SK-N-SH (cell line): ENCODE measurements at regions not wholly inside any gene's neighbourhood (a gene's known extent, or its start where the extent isn't known, plus 50 kb on each side); places are given as distances from the start of the nearest gene placed in this dataset.

Source experiments
- CTCF ChIA-PET: fragments of 300-600, 350-600 bp; formaldehyde crosslinking; extraction: SDS; loops from one replicate; lab custom pipeline; 2021; lab: Yijun Ruan, JAX
- POLR2A ChIA-PET: fragments of 350-600 bp; sonication (Branson Sonifier 250); formaldehyde crosslinking; extraction: SDS; loops from one replicate; lab custom pipeline; 2020; ENCODE audit warnings: antibody characterized with exemption, inconsistent platforms; lab: Yijun Ruan, JAX
- DNase-seq: peaks from one replicate; pipeline ENCODE4 v3.0.0; 2012
- H2AFZ ChIP-seq: fragments of 200-600 bp; sonication (generic); 2 replicates; pipeline ENCODE4 v1.8.1; 2016; ENCODE audit warnings: antibody characterized with exemption, mild to moderate bottlenecking, low read depth
- H3F3A ChIP-seq: fragments of 200-600 bp; sonication (generic); replicated peaks from 2 replicates; pipeline ENCODE3; 2016; ENCODE audit warnings: antibody characterized with exemption, mild to moderate bottlenecking; ENCODE audit not compliant: insufficient read depth
- H3K27ac ChIP-seq, 2 experiments: fragments of 200-500 bp in 1 of 2; fragments of 200-600 bp in 1 of 2; sonication (Bioruptor generic) in 1 of 2; sonication (generic), shearing (Covaris generic) in 1 of 2; 2 replicates each; pipeline versions ENCODE4 v1.5.1 to v1.6.1; 2014 to 2016; ENCODE audit warnings: low read depth in 2 of 2, inconsistent platforms in 1 of 2, low read length in 1 of 2, mild to moderate bottlenecking in 1 of 2, mixed read lengths in 1 of 2
- H3K27me3 ChIP-seq: fragments of 200-600 bp; sonication (generic), shearing (Covaris generic); 2 replicates; pipeline ENCODE4 v1.6.1; 2016; ENCODE audit warnings: mixed run types; ENCODE audit not compliant: insufficient read depth
- H3K36me3 ChIP-seq, 2 experiments: fragments of 200-500 bp in 1 of 2; fragments of 200-600 bp in 1 of 2; sonication (Bioruptor generic) in 1 of 2; sonication (generic) in 1 of 2; replicated peaks in 1 of 2; 2 replicates each; pipeline versions ENCODE3 to v1.5.1; 2014 to 2016; ENCODE audit warnings: low read length in 1 of 2, mild to moderate bottlenecking in 1 of 2; ENCODE audit not compliant: insufficient read depth in 2 of 2, control insufficient read depth in 1 of 2
- H3K4me1 ChIP-seq, 2 experiments: fragments of 200-500 bp in 1 of 2; fragments of 200-600 bp in 1 of 2; sonication (Bioruptor generic) in 1 of 2; sonication (generic), shearing (Covaris generic) in 1 of 2; 2 replicates each; pipeline versions ENCODE4 v1.5.1 to v1.6.1; 2014 to 2016; ENCODE audit warnings: low read depth in 1 of 2, low read length in 1 of 2, mixed run types in 1 of 2; ENCODE audit not compliant: insufficient read depth in 2 of 2, control insufficient read depth in 1 of 2
- H3K4me2 ChIP-seq: fragments of 200-600 bp; sonication (generic), shearing (Covaris generic); 2 replicates; pipeline ENCODE4 v1.6.1; 2017; ENCODE audit warnings: mixed run types
- H3K4me3 ChIP-seq, 2 experiments: fragments of 200-500 bp in 1 of 2; fragments of 200-600 bp in 1 of 2; sonication (Bioruptor generic) in 1 of 2; sonication (generic), shearing (Covaris generic) in 1 of 2; 2 replicates each; pipeline versions ENCODE4 v1.5.1 to v1.8.1; 2014 to 2016; ENCODE audit warnings: low read depth in 2 of 2, inconsistent platforms in 1 of 2, low read length in 1 of 2, mild to moderate bottlenecking in 1 of 2, mixed read lengths in 1 of 2, moderate library complexity in 1 of 2
- H3K79me2 ChIP-seq: fragments of 200-600 bp; sonication (generic); 2 replicates; pipeline ENCODE4 v1.8.1; 2017; ENCODE audit warnings: mild to moderate bottlenecking; ENCODE audit not compliant: insufficient read depth
- H3K9ac ChIP-seq: fragments of 200-600 bp; sonication (generic); 2 replicates; pipeline ENCODE4 v1.6.1; 2017; ENCODE audit warnings: mixed run types
- H3K9me2 ChIP-seq: fragments of 200-600 bp; sonication (generic); 2 replicates; pipeline ENCODE4 v1.6.1; 2017; ENCODE audit warnings: mixed run types
- H3K9me3 ChIP-seq: fragments of 200-600 bp; sonication (generic); 2 replicates; pipeline ENCODE4 v1.6.1; 2017; ENCODE audit warnings: mixed run types, mild to moderate bottlenecking, moderate library complexity
- H4K20me1 ChIP-seq: fragments of 200-600 bp; sonication (generic); 2 replicates; pipeline ENCODE4 v1.6.1; 2017; ENCODE audit warnings: mild to moderate bottlenecking, mixed run types; ENCODE audit not compliant: insufficient read depth
- CHD2 ChIP-seq: fragments of 150-350 bp; IDR thresholded peaks from 2 replicates; pipeline ENCODE4 v1.6.1; 2018; ENCODE audit warnings: low read length; ENCODE audit not compliant: partially characterized antibody
- ELF1 ChIP-seq: IDR thresholded peaks from 2 replicates; pipeline ENCODE4 v1.4.0; 2012
- GABPA ChIP-seq: IDR thresholded peaks from 2 replicates; pipeline ENCODE4 v1.4.0; 2012; ENCODE audit warnings: low read depth, mild to moderate bottlenecking
- MEF2A ChIP-seq: IDR thresholded peaks from 2 replicates; pipeline ENCODE4 v1.4.0; 2012; ENCODE audit warnings: low read depth, borderline replicate concordance
- MXI1 ChIP-seq: IDR thresholded peaks from 2 replicates; pipeline ENCODE4 v1.6.1; 2012; ENCODE audit warnings: mild to moderate bottlenecking, low read depth, low read length, improper control_type of control experiment
- POLR2AphosphoS5 ChIP-seq: IDR thresholded peaks from 2 replicates; pipeline ENCODE4 v1.6.1; 2012; ENCODE audit warnings: low read depth, low read length
- RCOR1 ChIP-seq: fragments of 150-350 bp; IDR thresholded peaks from 2 replicates; pipeline ENCODE4 v1.6.1; 2017; ENCODE audit warnings: antibody characterized with exemption, low read length
- RFX5 ChIP-seq: IDR thresholded peaks from 2 replicates; pipeline ENCODE4 v1.6.1; 2012; ENCODE audit warnings: mild to moderate bottlenecking, improper control_type of control experiment, low read length
- RXRA ChIP-seq: IDR thresholded peaks from 2 replicates; pipeline ENCODE4 v1.4.0; 2012; ENCODE audit warnings: low read depth, mild to moderate bottlenecking, borderline replicate concordance
- SIN3A ChIP-seq: IDR thresholded peaks from 2 replicates; pipeline ENCODE4 v1.6.1; 2012; ENCODE audit warnings: low read depth, mild to moderate bottlenecking, low read length, moderate library complexity, borderline replicate concordance
- TEAD4 ChIP-seq: IDR thresholded peaks from 2 replicates; pipeline ENCODE4 v1.4.0; 2012; ENCODE audit warnings: mild to moderate bottlenecking, borderline replicate concordance; ENCODE audit not compliant: insufficient read depth
- YY1 ChIP-seq: IDR thresholded peaks from 2 replicates; pipeline ENCODE4 v1.4.0; 2012; ENCODE audit warnings: low read depth, mild to moderate bottlenecking
- WGBS: methylation state at CpG from one replicate; pipeline ENCODE4 v1.1.6; 2017; ENCODE audit warnings: low lambda C conversion rate; 5-methylcytosine and 5-hydroxymethylcytosine counted together
- TF ChIP-seq, protein P1 (sequence below): IDR thresholded peaks from 2 replicates; pipeline ENCODE4; 2012
- TF ChIP-seq, protein P2 (sequence below): IDR thresholded peaks from 2 replicates; pipeline ENCODE4 v1.4.0; 2012; ENCODE audit warnings: low read depth
- TF ChIP-seq, protein P3 (sequence below): fragments of 150-350 bp; IDR thresholded peaks from 2 replicates; pipeline ENCODE4 v1.6.1; 2016; ENCODE audit warnings: mild to moderate bottlenecking, low read depth, low read length
- TF ChIP-seq, protein P4 (sequence below): IDR thresholded peaks from 2 replicates; pipeline ENCODE4 v1.4.0; 2012; ENCODE audit warnings: low read depth, borderline replicate concordance
- TF ChIP-seq, protein P5 (sequence below): fragments of 200-600 bp; sonication (generic); IDR thresholded peaks from 2 replicates; pipeline ENCODE4 v1.6.1; 2017; ENCODE audit warnings: antibody characterized with exemption, mild to moderate bottlenecking, moderate library complexity
- TF ChIP-seq, protein P6 (sequence below): IDR thresholded peaks from 2 replicates; pipeline ENCODE4 v1.6.1; 2012; ENCODE audit warnings: mild to moderate bottlenecking, low read depth, low read length, moderate library complexity

DNA sequence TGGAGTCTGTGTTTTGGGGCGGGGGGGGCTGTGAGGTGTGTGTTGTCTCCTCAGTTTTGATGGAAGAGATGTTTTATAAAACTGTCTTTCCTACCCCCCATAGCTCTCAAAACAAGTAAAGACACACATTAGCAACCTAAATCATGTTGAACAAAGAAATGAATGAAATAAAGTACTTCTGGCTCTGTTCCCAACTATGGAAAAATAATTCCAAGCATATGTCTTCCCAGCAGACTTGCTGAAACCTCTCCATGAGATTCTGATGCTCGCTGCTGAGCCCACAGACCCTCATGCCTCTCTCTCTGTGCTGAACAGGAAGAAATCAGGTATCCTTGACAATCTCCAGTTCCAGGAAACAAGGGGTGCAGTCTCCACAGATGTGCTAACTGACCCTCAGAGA lies 226.7 kb upstream of the KLHL29 start:
- no peaks in the 10 kb centered on the region for H3K9me3 ChIP-seq
- no peaks in the 10 kb centered on the region for H3K36me3 ChIP-seq
- TF ChIP-seq, protein P1, sequence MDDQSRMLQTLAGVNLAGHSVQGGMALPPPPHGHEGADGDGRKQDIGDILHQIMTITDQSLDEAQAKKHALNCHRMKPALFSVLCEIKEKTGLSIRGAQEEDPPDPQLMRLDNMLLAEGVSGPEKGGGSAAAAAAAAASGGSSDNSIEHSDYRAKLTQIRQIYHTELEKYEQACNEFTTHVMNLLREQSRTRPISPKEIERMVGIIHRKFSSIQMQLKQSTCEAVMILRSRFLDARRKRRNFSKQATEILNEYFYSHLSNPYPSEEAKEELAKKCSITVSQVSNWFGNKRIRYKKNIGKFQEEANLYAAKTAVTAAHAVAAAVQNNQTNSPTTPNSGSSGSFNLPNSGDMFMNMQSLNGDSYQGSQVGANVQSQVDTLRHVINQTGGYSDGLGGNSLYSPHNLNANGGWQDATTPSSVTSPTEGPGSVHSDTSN, result no peak
- TF ChIP-seq TEAD4, result no peak
- no peak for TF ChIP-seq YY1
- no peak for TF ChIP-seq GABPA
- TF ChIP-seq MXI1, result no peak
- no peak for TF ChIP-seq RXRA
- no peak for TF ChIP-seq RFX5
- TF ChIP-seq, protein P2, sequence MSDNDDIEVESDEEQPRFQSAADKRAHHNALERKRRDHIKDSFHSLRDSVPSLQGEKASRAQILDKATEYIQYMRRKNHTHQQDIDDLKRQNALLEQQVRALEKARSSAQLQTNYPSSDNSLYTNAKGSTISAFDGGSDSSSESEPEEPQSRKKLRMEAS, result no peak
- no peak for TF ChIP-seq ELF1
- no peak for TF ChIP-seq POLR2AphosphoS5
- TF ChIP-seq, protein P3, sequence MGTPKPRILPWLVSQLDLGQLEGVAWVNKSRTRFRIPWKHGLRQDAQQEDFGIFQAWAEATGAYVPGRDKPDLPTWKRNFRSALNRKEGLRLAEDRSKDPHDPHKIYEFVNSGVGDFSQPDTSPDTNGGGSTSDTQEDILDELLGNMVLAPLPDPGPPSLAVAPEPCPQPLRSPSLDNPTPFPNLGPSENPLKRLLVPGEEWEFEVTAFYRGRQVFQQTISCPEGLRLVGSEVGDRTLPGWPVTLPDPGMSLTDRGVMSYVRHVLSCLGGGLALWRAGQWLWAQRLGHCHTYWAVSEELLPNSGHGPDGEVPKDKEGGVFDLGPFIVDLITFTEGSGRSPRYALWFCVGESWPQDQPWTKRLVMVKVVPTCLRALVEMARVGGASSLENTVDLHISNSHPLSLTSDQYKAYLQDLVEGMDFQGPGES, result no peak
- TF ChIP-seq MEF2A, result no peak
- TF ChIP-seq CHD2, result no peak
- TF ChIP-seq, protein P4, sequence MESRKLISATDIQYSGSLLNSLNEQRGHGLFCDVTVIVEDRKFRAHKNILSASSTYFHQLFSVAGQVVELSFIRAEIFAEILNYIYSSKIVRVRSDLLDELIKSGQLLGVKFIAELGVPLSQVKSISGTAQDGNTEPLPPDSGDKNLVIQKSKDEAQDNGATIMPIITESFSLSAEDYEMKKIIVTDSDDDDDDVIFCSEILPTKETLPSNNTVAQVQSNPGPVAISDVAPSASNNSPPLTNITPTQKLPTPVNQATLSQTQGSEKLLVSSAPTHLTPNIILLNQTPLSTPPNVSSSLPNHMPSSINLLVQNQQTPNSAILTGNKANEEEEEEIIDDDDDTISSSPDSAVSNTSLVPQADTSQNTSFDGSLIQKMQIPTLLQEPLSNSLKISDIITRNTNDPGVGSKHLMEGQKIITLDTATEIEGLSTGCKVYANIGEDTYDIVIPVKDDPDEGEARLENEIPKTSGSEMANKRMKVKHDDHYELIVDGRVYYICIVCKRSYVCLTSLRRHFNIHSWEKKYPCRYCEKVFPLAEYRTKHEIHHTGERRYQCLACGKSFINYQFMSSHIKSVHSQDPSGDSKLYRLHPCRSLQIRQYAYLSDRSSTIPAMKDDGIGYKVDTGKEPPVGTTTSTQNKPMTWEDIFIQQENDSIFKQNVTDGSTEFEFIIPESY, result no peak
- no peak for TF ChIP-seq RCOR1
- TF ChIP-seq, protein P5, sequence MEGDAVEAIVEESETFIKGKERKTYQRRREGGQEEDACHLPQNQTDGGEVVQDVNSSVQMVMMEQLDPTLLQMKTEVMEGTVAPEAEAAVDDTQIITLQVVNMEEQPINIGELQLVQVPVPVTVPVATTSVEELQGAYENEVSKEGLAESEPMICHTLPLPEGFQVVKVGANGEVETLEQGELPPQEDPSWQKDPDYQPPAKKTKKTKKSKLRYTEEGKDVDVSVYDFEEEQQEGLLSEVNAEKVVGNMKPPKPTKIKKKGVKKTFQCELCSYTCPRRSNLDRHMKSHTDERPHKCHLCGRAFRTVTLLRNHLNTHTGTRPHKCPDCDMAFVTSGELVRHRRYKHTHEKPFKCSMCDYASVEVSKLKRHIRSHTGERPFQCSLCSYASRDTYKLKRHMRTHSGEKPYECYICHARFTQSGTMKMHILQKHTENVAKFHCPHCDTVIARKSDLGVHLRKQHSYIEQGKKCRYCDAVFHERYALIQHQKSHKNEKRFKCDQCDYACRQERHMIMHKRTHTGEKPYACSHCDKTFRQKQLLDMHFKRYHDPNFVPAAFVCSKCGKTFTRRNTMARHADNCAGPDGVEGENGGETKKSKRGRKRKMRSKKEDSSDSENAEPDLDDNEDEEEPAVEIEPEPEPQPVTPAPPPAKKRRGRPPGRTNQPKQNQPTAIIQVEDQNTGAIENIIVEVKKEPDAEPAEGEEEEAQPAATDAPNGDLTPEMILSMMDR, result no peak
- TF ChIP-seq, protein P6, sequence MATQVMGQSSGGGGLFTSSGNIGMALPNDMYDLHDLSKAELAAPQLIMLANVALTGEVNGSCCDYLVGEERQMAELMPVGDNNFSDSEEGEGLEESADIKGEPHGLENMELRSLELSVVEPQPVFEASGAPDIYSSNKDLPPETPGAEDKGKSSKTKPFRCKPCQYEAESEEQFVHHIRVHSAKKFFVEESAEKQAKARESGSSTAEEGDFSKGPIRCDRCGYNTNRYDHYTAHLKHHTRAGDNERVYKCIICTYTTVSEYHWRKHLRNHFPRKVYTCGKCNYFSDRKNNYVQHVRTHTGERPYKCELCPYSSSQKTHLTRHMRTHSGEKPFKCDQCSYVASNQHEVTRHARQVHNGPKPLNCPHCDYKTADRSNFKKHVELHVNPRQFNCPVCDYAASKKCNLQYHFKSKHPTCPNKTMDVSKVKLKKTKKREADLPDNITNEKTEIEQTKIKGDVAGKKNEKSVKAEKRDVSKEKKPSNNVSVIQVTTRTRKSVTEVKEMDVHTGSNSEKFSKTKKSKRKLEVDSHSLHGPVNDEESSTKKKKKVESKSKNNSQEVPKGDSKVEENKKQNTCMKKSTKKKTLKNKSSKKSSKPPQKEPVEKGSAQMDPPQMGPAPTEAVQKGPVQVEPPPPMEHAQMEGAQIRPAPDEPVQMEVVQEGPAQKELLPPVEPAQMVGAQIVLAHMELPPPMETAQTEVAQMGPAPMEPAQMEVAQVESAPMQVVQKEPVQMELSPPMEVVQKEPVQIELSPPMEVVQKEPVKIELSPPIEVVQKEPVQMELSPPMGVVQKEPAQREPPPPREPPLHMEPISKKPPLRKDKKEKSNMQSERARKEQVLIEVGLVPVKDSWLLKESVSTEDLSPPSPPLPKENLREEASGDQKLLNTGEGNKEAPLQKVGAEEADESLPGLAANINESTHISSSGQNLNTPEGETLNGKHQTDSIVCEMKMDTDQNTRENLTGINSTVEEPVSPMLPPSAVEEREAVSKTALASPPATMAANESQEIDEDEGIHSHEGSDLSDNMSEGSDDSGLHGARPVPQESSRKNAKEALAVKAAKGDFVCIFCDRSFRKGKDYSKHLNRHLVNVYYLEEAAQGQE, result no peak
- TF ChIP-seq SIN3A, result no peak
- no peak overlapping the region for H3K4me3 ChIP-seq
- H3K27me3 ChIP-seq, result no peaks in the 10 kb centered on the region
- 5% methylated on average over 2 of the region's 2 CpGs for WGBS
- no peaks in the 10 kb centered on the region for H4K20me1 ChIP-seq
- POLR2A ChIA-PET, result no interaction called here
- H3K9me2 ChIP-seq, result no peaks in the 10 kb centered on the region
- CTCF ChIA-PET, result interaction anchor here (1.0 kb wide), 1 partner anchor 12 kb away, joined by 3 read pairs; no protein-coding TSS in a partner anchor
- no peak for DNase-seq
- no peaks in the 10 kb centered on the region for H3F3A ChIP-seq
- H2AFZ ChIP-seq, result no peak overlapping the region
- no peak overlapping the region for H3K27ac ChIP-seq
- H3K9ac ChIP-seq, result no peak overlapping the region
- no peaks in the 10 kb centered on the region for H3K79me2 ChIP-seq
- H3K4me1 ChIP-seq, result peaks cover 0 to 9% of the 10 kb centered on the region in 2 experiments; a peak in 1 of 4 replicates
- H3K4me2 ChIP-seq, result no peak overlapping the region
